GM23338 (cell line): ENCODE measurements at regions not wholly inside any gene's neighbourhood (a gene's known extent, or its start where the extent isn't known, plus 50 kb on each side); places are given as distances from the start of the nearest gene placed in this dataset.

Experiments
- ATAC-seq: fragments of 200-7000 bp; cut with Tn5 transposase; 3 replicates; pipeline ENCODE4 v1.9.1; 2020
- DNase-seq: peaks from one replicate; pipeline ENCODE4 v3.0.0-alpha.2; 2015; ENCODE audit warnings: low spot score
- H2AFZ ChIP-seq: fragments of 200-600 bp; sonication (generic); 2 replicates; pipeline ENCODE4 v1.8.0; 2016; ENCODE audit warnings: antibody characterized with exemption, mild to moderate bottlenecking, moderate library complexity
- H3F3A ChIP-seq: fragments of 200-600 bp; sonication (generic); replicated peaks from 2 replicates; pipeline ENCODE4 v1.8.0; 2017; ENCODE audit warnings: antibody characterized with exemption, mixed run types, low read depth
- H3K27ac ChIP-seq: fragments of 200-600 bp; sonication (generic); 2 replicates; pipeline ENCODE4 v1.6.1; 2016; ENCODE audit warnings: low read depth
- H3K27me3 ChIP-seq: fragments of 200-600 bp; sonication (generic); 2 replicates; pipeline ENCODE4 v1.8.0; 2016; ENCODE audit warnings: mild to moderate bottlenecking, mixed run types, moderate library complexity; ENCODE audit not compliant: insufficient read depth
- H3K36me3 ChIP-seq: fragments of 200-600 bp; sonication (generic); 2 replicates; pipeline ENCODE4 v1.8.0; 2016; ENCODE audit warnings: mild to moderate bottlenecking; ENCODE audit not compliant: insufficient read depth
- H3K4me1 ChIP-seq: fragments of 200-600 bp; sonication (generic); 2 replicates; pipeline ENCODE4 v1.8.0; 2016; ENCODE audit warnings: mild to moderate bottlenecking, moderate library complexity; ENCODE audit not compliant: insufficient read depth
- H3K4me2 ChIP-seq: fragments of 200-600 bp; sonication (generic); 2 replicates; pipeline ENCODE4 v1.7.1; 2017; ENCODE audit warnings: mixed run types
- H3K4me3 ChIP-seq: fragments of 200-600 bp; sonication (generic); 2 replicates; pipeline ENCODE4 v1.6.1; 2016; ENCODE audit warnings: mixed run types
- H3K79me2 ChIP-seq: fragments of 200-600 bp; sonication (generic); replicated peaks from 2 replicates; pipeline ENCODE4 v1.8.0; 2017; ENCODE audit warnings: mild to moderate bottlenecking; ENCODE audit not compliant: insufficient read depth
- H3K9me2 ChIP-seq: fragments of 200-600 bp; sonication (generic); 2 replicates; pipeline ENCODE4 v1.8.0; 2017; ENCODE audit not compliant: insufficient read depth
- H4K20me1 ChIP-seq: fragments of 200-600 bp; sonication (generic); replicated peaks from 2 replicates; pipeline ENCODE4 v1.8.0; 2017; ENCODE audit warnings: mild to moderate bottlenecking; ENCODE audit not compliant: insufficient read depth
- H3K27ac Mint-ChIP-seq: 2 replicates; pipeline ENCODE4 v1.8.0; 2020; ENCODE audit warnings: inconsistent platforms, mild to moderate bottlenecking, moderate library complexity, mixed read lengths
- H3K27me3 Mint-ChIP-seq: 3 replicates; pipeline ENCODE4 v1.8.0; 2022; ENCODE audit warnings: low read depth, mild to moderate bottlenecking, moderate library complexity, mixed read lengths, inconsistent platforms; ENCODE audit not compliant: insufficient read depth, poor library complexity
- H3K36me3 Mint-ChIP-seq: 3 replicates; pipeline ENCODE4 v1.8.0; 2021; ENCODE audit warnings: low read depth, mild to moderate bottlenecking, inconsistent platforms, moderate library complexity, mixed read lengths
- H3K4me1 Mint-ChIP-seq: 3 replicates; pipeline ENCODE4 v1.8.0; 2020; ENCODE audit warnings: mild to moderate bottlenecking, inconsistent platforms, mixed read lengths
- H3K4me3 Mint-ChIP-seq: 3 replicates; pipeline ENCODE4 v1.8.0; 2021; ENCODE audit warnings: moderate library complexity, mild to moderate bottlenecking, inconsistent platforms, mixed read lengths
- H3K9me3 Mint-ChIP-seq: 3 replicates; pipeline ENCODE4 v1.8.0; 2020; ENCODE audit warnings: moderate library complexity, mild to moderate bottlenecking, inconsistent platforms, mixed read lengths
- CREB1 ChIP-seq: fragments of 250-450 bp; sonication (Bioruptor Pico); IDR thresholded peaks from 2 replicates; pipeline ENCODE4 v1.5.0; 2020; ENCODE audit warnings: low read depth, mild to moderate bottlenecking, moderate library complexity
- EZH2 ChIP-seq: fragments of 200-600 bp; sonication (generic); IDR thresholded peaks from one replicate; pipeline ENCODE4 v1.8.0; 2017; ENCODE audit warnings: antibody characterized with exemption, mild to moderate bottlenecking, low read depth; ENCODE audit not compliant: unreplicated experiment
- EZH2phosphoT487 ChIP-seq: fragments of 200-600 bp; sonication (generic); IDR thresholded peaks from one replicate; pipeline ENCODE4 v1.8.1; 2018; ENCODE audit warnings: antibody characterized with exemption; ENCODE audit not compliant: unreplicated experiment
- JUNB ChIP-seq: IDR thresholded peaks from one replicate; pipeline ENCODE4 v1.6.1; 2016; ENCODE audit warnings: antibody characterized with exemption; ENCODE audit not compliant: unreplicated experiment
- NANOG ChIP-seq: IDR thresholded peaks from 2 replicates; pipeline ENCODE4 v1.6.1; 2016; ENCODE audit warnings: antibody characterized with exemption, borderline replicate concordance
- POLR2AphosphoS5 ChIP-seq: IDR thresholded peaks from 2 replicates; pipeline ENCODE4 v1.6.1; 2016; ENCODE audit warnings: antibody characterized with exemption, low read depth
- STAT1 ChIP-seq: IDR thresholded peaks from one replicate; pipeline ENCODE4 v1.6.1; 2016; ENCODE audit warnings: antibody characterized with exemption; ENCODE audit not compliant: unreplicated experiment
- ZNF114 ChIP-seq: fragments of 250-450 bp; sonication (Bioruptor Pico); IDR thresholded peaks from 2 replicates; pipeline ENCODE4 v1.5.0; 2020; ENCODE audit warnings: mild to moderate bottlenecking, moderate library complexity
- ZNF331 ChIP-seq: fragments of 250-450 bp; sonication (Bioruptor Pico); IDR thresholded peaks from 2 replicates; pipeline ENCODE4 v1.5.0; 2020; ENCODE audit warnings: low read depth, mild to moderate bottlenecking, moderate library complexity
- TF ChIP-seq, protein P1 (sequence below): IDR thresholded peaks from 2 replicates; pipeline ENCODE4 v1.6.1; 2016; ENCODE audit warnings: antibody characterized with exemption
- TF ChIP-seq, protein P2 (sequence below), 2 experiments: fragments of 200-600 bp in 1 of 2; sonication (generic) in 1 of 2; conservative IDR thresholded peaks; 2 replicates each; pipeline versions ENCODE4 v1.5.1 to v1.6.1; 2016 to 2017; ENCODE audit warnings: antibody characterized with exemption in 2 of 2, low read depth in 2 of 2, mild to moderate bottlenecking in 2 of 2, moderate library complexity in 1 of 2
- TF ChIP-seq, protein P3 (sequence below): IDR thresholded peaks from one replicate; pipeline ENCODE4 v1.6.1; 2018; ENCODE audit warnings: antibody characterized with exemption; ENCODE audit not compliant: unreplicated experiment
- TF ChIP-seq, protein P4 (sequence below): fragments of 250-450 bp; sonication (Bioruptor Pico); IDR thresholded peaks from 2 replicates; pipeline ENCODE4 v1.5.0; 2020; ENCODE audit warnings: mild to moderate bottlenecking, moderate library complexity

DNA sequence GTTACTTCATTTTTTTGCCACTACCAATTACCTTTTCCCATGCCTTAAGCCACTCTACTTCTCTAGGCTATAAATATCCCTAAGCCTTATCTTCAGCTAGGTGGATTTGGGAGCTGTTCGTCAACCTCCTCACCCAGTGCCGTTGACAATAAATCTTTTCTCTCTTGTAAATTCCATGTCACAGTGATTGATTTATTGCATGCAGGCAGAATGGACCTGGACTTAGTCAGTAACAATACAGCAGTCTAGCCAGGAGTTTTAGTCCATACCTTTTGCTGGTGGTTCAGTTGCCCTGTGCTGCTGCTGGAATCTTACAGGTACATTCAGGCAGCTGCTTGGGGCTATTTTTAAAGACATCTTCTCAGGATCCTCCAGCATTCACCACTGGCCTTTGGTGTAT is 350.5 kb upstream of the NRG3 start:
- TF ChIP-seq STAT1: no peak
- no peak for TF ChIP-seq POLR2AphosphoS5
- TF ChIP-seq, protein P1, sequence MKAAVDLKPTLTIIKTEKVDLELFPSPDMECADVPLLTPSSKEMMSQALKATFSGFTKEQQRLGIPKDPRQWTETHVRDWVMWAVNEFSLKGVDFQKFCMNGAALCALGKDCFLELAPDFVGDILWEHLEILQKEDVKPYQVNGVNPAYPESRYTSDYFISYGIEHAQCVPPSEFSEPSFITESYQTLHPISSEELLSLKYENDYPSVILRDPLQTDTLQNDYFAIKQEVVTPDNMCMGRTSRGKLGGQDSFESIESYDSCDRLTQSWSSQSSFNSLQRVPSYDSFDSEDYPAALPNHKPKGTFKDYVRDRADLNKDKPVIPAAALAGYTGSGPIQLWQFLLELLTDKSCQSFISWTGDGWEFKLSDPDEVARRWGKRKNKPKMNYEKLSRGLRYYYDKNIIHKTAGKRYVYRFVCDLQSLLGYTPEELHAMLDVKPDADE: no peak
- TF ChIP-seq, protein P2, sequence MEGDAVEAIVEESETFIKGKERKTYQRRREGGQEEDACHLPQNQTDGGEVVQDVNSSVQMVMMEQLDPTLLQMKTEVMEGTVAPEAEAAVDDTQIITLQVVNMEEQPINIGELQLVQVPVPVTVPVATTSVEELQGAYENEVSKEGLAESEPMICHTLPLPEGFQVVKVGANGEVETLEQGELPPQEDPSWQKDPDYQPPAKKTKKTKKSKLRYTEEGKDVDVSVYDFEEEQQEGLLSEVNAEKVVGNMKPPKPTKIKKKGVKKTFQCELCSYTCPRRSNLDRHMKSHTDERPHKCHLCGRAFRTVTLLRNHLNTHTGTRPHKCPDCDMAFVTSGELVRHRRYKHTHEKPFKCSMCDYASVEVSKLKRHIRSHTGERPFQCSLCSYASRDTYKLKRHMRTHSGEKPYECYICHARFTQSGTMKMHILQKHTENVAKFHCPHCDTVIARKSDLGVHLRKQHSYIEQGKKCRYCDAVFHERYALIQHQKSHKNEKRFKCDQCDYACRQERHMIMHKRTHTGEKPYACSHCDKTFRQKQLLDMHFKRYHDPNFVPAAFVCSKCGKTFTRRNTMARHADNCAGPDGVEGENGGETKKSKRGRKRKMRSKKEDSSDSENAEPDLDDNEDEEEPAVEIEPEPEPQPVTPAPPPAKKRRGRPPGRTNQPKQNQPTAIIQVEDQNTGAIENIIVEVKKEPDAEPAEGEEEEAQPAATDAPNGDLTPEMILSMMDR (conservative IDR thresholded peaks at IDR 0.05; ENCODE audit: low read depth in 2 of 2): no peak
- no peak for TF ChIP-seq EZH2
- TF ChIP-seq ZNF114 (CRISPR knock-in tag): no peak
- TF ChIP-seq, protein P3, sequence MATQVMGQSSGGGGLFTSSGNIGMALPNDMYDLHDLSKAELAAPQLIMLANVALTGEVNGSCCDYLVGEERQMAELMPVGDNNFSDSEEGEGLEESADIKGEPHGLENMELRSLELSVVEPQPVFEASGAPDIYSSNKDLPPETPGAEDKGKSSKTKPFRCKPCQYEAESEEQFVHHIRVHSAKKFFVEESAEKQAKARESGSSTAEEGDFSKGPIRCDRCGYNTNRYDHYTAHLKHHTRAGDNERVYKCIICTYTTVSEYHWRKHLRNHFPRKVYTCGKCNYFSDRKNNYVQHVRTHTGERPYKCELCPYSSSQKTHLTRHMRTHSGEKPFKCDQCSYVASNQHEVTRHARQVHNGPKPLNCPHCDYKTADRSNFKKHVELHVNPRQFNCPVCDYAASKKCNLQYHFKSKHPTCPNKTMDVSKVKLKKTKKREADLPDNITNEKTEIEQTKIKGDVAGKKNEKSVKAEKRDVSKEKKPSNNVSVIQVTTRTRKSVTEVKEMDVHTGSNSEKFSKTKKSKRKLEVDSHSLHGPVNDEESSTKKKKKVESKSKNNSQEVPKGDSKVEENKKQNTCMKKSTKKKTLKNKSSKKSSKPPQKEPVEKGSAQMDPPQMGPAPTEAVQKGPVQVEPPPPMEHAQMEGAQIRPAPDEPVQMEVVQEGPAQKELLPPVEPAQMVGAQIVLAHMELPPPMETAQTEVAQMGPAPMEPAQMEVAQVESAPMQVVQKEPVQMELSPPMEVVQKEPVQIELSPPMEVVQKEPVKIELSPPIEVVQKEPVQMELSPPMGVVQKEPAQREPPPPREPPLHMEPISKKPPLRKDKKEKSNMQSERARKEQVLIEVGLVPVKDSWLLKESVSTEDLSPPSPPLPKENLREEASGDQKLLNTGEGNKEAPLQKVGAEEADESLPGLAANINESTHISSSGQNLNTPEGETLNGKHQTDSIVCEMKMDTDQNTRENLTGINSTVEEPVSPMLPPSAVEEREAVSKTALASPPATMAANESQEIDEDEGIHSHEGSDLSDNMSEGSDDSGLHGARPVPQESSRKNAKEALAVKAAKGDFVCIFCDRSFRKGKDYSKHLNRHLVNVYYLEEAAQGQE: no peak
- TF ChIP-seq JUNB: no peak
- TF ChIP-seq, protein P4, sequence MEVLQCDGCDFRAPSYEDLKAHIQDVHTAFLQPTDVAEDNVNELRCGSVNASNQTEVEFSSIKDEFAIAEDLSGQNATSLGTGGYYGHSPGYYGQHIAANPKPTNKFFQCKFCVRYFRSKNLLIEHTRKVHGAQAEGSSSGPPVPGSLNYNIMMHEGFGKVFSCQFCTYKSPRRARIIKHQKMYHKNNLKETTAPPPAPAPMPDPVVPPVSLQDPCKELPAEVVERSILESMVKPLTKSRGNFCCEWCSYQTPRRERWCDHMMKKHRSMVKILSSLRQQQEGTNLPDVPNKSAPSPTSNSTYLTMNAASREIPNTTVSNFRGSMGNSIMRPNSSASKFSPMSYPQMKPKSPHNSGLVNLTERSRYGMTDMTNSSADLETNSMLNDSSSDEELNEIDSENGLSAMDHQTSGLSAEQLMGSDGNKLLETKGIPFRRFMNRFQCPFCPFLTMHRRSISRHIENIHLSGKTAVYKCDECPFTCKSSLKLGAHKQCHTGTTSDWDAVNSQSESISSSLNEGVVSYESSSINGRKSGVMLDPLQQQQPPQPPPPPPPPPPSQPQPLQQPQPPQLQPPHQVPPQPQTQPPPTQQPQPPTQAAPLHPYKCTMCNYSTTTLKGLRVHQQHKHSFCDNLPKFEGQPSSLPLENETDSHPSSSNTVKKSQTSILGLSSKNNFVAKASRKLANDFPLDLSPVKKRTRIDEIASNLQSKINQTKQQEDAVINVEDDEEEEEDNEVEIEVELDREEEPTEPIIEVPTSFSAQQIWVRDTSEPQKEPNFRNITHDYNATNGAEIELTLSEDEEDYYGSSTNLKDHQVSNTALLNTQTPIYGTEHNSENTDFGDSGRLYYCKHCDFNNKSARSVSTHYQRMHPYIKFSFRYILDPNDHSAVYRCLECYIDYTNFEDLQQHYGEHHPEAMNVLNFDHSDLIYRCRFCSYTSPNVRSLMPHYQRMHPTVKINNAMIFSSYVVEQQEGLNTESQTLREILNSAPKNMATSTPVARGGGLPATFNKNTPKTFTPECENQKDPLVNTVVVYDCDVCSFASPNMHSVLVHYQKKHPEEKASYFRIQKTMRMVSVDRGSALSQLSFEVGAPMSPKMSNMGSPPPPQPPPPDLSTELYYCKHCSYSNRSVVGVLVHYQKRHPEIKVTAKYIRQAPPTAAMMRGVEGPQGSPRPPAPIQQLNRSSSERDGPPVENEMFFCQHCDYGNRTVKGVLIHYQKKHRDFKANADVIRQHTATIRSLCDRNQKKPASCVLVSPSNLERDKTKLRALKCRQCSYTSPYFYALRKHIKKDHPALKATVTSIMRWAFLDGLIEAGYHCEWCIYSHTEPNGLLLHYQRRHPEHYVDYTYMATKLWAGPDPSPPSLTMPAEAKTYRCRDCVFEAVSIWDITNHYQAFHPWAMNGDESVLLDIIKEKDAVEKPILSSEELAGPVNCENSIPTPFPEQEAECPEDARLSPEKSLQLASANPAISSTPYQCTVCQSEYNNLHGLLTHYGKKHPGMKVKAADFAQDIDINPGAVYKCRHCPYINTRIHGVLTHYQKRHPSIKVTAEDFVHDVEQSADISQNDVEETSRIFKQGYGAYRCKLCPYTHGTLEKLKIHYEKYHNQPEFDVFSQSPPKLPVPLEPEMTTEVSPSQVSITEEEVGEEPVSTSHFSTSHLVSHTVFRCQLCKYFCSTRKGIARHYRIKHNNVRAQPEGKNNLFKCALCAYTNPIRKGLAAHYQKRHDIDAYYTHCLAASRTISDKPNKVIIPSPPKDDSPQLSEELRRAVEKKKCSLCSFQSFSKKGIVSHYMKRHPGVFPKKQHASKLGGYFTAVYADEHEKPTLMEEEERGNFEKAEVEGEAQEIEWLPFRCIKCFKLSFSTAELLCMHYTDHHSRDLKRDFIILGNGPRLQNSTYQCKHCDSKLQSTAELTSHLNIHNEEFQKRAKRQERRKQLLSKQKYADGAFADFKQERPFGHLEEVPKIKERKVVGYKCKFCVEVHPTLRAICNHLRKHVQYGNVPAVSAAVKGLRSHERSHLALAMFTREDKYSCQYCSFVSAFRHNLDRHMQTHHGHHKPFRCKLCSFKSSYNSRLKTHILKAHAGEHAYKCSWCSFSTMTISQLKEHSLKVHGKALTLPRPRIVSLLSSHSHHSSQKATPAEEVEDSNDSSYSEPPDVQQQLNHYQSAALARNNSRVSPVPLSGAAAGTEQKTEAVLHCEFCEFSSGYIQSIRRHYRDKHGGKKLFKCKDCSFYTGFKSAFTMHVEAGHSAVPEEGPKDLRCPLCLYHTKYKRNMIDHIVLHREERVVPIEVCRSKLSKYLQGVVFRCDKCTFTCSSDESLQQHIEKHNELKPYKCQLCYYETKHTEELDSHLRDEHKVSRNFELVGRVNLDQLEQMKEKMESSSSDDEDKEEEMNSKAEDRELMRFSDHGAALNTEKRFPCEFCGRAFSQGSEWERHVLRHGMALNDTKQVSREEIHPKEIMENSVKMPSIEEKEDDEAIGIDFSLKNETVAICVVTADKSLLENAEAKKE (CRISPR knock-in tag): no peak
- TF ChIP-seq NANOG: no peak
- no peak for TF ChIP-seq CREB1 (CRISPR knock-in tag)
- no peak for TF ChIP-seq ZNF331 (CRISPR knock-in tag)
- no peak for TF ChIP-seq EZH2phosphoT487
- no peak for DNase-seq
- Mint-ChIP-seq H3K9me3 (peaks cover 22% of the 10 kb centered on the region), H3K27me3 (no peaks in the 10 kb centered on the region), H3K36me3 (peaks cover 11% of the 10 kb centered on the region; the same call in 2 of the 3 replicates), H3K27ac (no peak overlapping the region), H3K4me3 (no peak overlapping the region), H3K4me1 (no peaks in the 10 kb centered on the region)
- Histone ChIP-seq H3K4me1 (no peaks in the 10 kb centered on the region), H3K27me3 (no peaks in the 10 kb centered on the region), H3K36me3 (no peaks in the 10 kb centered on the region), H3K4me3 (no peak overlapping the region), H4K20me1 (no peaks in the 10 kb centered on the region), H3F3A (no peaks in the 10 kb centered on the region), H3K4me2 (no peak overlapping the region), H3K27ac (no peak overlapping the region), H2AFZ (no peak overlapping the region), H3K79me2 (no peaks in the 10 kb centered on the region), H3K9me2 (no peaks in the 10 kb centered on the region; the same call in 1 of the 2 replicates)
- no peak for ATAC-seq
